GM12865 (cell line): ENCODE measurements at regions not wholly inside any gene's neighbourhood (a gene's known extent, or its start where the extent isn't known, plus 50 kb on each side); places are given as distances from the start of the nearest gene placed in this dataset.

Source experiments
- DNase-seq: peaks from one replicate; pipeline ENCODE4 v3.0.0; 2010; ENCODE audit warnings: low read depth
- H3K4me3 ChIP-seq: 2 replicates; pipeline ENCODE4 v1.5.1; 2011; ENCODE audit warnings: mild to moderate bottlenecking, low read depth, low read length, control low read depth
- TF ChIP-seq, protein P1 (sequence below): IDR thresholded peaks from 2 replicates; pipeline ENCODE4 v1.5.1; 2011; ENCODE audit warnings: low read length, control low read depth, low read depth, inconsistent platforms; ENCODE audit not compliant: insufficient read depth; ENCODE audit errors: missing control alignments

DNA sequence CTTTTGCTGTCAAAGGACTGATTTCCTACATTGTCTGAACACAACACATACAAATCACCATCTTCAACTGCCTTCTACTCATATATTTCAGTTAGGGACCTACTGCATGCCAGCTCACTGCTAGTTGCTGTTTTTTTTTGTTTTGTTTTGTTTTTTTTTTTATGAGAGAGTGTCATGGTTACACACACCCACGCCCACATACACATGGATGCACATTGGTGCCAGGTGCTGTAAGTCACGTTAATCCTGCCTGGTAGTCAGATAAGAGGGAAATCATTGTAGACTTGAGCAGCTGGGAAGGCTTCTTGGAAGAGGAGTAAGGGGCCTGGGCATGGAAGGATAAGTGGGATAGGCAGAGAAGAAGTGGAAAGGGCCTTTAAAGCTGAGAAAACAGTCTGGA, 209.9 kb downstream of the TDRD15 start:
- DNase-seq: no peak
- TF ChIP-seq, protein P1, sequence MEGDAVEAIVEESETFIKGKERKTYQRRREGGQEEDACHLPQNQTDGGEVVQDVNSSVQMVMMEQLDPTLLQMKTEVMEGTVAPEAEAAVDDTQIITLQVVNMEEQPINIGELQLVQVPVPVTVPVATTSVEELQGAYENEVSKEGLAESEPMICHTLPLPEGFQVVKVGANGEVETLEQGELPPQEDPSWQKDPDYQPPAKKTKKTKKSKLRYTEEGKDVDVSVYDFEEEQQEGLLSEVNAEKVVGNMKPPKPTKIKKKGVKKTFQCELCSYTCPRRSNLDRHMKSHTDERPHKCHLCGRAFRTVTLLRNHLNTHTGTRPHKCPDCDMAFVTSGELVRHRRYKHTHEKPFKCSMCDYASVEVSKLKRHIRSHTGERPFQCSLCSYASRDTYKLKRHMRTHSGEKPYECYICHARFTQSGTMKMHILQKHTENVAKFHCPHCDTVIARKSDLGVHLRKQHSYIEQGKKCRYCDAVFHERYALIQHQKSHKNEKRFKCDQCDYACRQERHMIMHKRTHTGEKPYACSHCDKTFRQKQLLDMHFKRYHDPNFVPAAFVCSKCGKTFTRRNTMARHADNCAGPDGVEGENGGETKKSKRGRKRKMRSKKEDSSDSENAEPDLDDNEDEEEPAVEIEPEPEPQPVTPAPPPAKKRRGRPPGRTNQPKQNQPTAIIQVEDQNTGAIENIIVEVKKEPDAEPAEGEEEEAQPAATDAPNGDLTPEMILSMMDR: no peak
- no peak overlapping the region for H3K4me3 ChIP-seq

DNA sequence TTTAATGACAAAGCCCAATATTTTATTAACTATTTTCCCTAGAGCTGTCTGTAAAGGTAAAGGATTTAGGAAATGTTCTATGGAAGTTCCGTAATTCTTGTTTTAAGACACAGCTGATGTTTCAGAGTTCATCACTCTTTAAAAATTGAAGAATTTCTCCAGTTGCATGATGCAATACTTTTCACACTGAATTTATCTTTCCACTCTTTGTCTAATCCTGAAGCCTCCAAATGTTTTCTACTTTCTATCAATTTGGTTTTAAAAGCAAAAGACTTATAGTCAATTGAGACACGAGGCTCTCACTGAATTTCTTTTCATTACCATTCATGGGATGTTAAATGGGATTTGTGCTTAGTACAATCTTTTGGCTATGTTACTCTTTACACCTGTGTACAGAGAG, 223.2 kb downstream of the TDRD15 start:
- no peak overlapping the region for H3K4me3 ChIP-seq
- TF ChIP-seq, protein P1: no peak
- DNase-seq: no peak

DNA sequence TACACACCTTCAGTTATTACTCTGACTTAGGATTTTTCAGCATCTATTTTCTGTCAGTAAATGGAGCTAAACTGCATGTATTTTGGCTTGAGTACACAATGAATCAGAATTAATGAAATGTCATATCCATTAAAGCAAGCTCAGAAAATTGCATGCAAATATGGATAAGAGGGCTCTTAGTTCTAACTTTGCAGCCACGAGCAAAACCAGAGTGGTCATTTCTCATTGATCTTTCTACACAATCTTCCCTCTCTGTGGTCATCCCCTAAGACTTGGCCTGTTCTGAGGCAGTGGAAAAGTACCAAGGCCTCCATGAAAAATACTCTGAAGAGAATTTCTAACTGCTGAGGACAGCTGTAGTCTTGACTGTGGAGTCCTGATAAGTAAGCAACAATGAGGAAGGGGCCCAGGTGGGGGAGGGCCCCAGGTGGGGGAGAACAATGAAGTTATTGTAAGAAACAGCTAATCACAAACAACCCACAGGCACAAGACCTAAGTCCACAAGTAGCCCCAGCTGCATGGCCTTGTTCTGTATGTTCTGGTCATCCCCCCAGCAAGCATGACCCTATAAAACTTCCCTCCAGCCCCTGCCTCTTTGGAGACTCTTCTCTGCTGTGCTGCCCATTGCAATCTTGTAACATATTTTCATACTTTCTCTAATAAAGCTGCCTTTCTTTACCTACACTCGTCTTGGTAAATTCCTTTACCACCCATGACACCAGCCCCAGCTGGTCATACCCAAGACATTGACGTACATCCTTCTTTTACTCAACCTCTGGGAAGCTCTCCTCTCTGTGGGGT, 230.3 kb downstream of the TDRD15 start:
- no peak for DNase-seq
- TF ChIP-seq, protein P1: no peak
- H3K4me3 ChIP-seq: no peak overlapping the region

DNA sequence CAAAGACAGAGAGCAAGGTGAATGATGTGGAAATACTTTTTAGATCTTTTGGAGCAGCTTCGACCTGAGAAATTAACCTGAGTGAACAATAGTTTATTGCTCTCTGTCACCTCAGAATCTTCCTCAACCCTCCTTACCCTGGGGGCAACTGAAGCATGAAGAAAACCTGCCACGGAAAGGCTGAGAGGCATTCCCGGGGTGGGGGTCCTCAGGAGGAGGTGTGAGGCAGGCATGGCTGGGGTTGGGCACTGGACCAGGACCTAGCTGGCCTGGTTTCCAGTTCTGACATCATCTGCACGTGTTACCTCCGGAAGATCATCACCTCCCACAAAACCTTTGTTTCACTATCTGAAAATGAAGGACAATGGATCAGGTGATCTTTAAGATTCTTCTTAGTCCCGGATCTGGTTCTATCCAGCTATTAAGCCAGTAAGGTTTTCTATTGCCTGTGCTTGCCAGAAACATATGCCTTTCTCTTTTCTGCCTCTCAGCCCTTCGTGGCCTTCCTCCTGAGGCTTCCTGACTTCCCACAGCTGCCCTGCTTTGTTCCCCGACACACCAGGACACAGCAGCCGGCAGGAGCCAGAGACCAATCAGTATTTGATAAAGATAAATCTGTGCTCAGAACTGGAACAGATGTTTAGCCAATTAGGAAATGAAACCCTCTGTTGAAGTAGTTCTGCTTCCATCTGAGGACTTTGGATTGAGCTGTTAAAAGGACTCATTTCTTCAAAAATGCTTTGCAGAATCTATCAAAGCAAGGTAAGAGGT, 232.5 kb downstream of the TDRD15 start:
- TF ChIP-seq, protein P1: no peak
- H3K4me3 ChIP-seq: no peak overlapping the region
- no peak for DNase-seq

DNA sequence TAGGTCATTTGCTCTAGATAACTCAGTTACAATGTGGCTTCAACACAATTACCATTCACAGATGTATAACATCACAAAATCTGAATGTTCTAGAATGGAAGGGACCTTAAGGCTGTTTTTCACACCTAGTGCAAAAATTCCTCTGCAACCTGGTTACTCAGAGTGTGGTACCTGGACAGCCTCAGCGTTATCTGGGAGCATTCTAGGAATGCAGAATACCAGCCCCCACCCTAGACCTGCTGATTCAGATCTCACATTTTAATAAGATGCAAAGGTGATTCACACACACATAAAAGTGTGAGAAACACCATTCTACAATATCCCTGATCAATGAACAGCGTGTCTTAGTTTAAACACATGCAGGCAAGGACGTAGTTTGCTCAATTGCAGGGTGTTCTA, 233.1 kb downstream of the TDRD15 start:
- no peak overlapping the region for H3K4me3 ChIP-seq
- no peak for DNase-seq
- TF ChIP-seq, protein P1: no peak

DNA sequence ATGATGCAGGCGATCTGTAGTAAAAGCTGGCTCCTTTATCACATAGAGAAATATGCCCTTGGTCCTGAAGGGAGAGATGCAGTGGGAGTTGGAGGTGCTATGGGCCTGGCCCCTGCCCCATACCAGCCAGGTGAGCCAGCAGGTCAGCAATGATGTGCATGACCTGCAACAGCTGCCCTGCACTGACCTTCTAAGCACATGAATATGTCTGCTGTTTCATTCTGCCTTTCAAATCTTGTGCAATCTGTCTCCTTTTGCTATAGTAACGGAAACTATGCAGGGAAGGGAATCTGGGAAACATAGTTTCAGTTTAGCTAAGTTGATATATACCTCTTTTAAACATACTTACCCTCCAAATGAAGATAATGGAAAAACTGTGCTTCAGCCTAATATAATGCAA, 235.2 kb downstream of the TDRD15 start:
- no peak overlapping the region for H3K4me3 ChIP-seq
- DNase-seq: no peak
- TF ChIP-seq, protein P1: no peak
